Mesenchymal stem cell (in vitro differentiated cells and primary cell): ENCODE measurements at regions not wholly inside any gene's neighbourhood (a gene's known extent, or its start where the extent isn't known, plus 50 kb on each side); places are given as distances from the start of the nearest gene placed in this dataset.

Experiments used
- DNase-seq: peaks from one replicate; pipeline ENCODE4 v3.0.0-alpha.2; 2013
- H2AFZ ChIP-seq: one replicate; pipeline ENCODE4 v1.6.1; 2013; ENCODE audit warnings: low read depth, mild to moderate bottlenecking, control low read depth, inconsistent platforms, low read length, moderate library complexity
- H2AK5ac ChIP-seq: 2 replicates; pipeline ENCODE4 v1.6.1; 2013; ENCODE audit warnings: low read length, moderate library complexity, mild to moderate bottlenecking, inconsistent platforms; ENCODE audit not compliant: severe bottlenecking
- H2BK120ac ChIP-seq: one replicate; pipeline ENCODE4 v1.6.1; 2013; ENCODE audit warnings: low read depth, mild to moderate bottlenecking, inconsistent platforms, low read length, moderate library complexity
- H2BK12ac ChIP-seq, 2 experiments: one replicate each; pipeline ENCODE4 v1.6.1; 2013; ENCODE audit warnings: inconsistent platforms in 2 of 2, low read length in 2 of 2, mild to moderate bottlenecking in 2 of 2, moderate library complexity in 2 of 2, control low read depth in 1 of 2
- H2BK15ac ChIP-seq: one replicate; pipeline ENCODE4 v1.6.1; 2013; ENCODE audit warnings: mild to moderate bottlenecking, low read depth, inconsistent platforms; ENCODE audit not compliant: poor library complexity, severe bottlenecking
- H2BK5ac ChIP-seq: 2 replicates; pipeline ENCODE4 v1.6.1; 2013; ENCODE audit warnings: low read depth, mild to moderate bottlenecking, low read length, control low read depth, inconsistent platforms; ENCODE audit not compliant: poor library complexity, severe bottlenecking
- H3K14ac ChIP-seq, 2 experiments: one replicate each; pipeline ENCODE4 v1.6.1; 2013; ENCODE audit warnings: inconsistent platforms in 2 of 2, low read length in 2 of 2, control low read depth in 1 of 2, mild to moderate bottlenecking in 1 of 2, moderate library complexity in 1 of 2
- H3K18ac ChIP-seq, 2 experiments: one replicate each; pipeline ENCODE4 v1.6.1; 2013; ENCODE audit warnings: inconsistent platforms in 2 of 2, low read length in 2 of 2, control low read depth in 1 of 2, low read depth in 1 of 2, mild to moderate bottlenecking in 1 of 2
- H3K23ac ChIP-seq, 2 experiments: one replicate each; pipeline ENCODE4 v1.6.1; 2013; ENCODE audit warnings: inconsistent platforms in 2 of 2, low read length in 2 of 2, mild to moderate bottlenecking in 2 of 2, moderate library complexity in 2 of 2, control low read depth in 1 of 2
- H3K27ac ChIP-seq: 2 replicates; pipeline ENCODE4 v1.5.1; 2013; ENCODE audit warnings: mild to moderate bottlenecking, moderate library complexity, low read length, control low read depth, inconsistent platforms; ENCODE audit not compliant: poor library complexity, severe bottlenecking
- H3K27me3 ChIP-seq, 2 experiments: 2 replicates each; pipeline versions ENCODE4 v1.6.1 to v1.7.0; 2013; ENCODE audit warnings: low read length in 2 of 2, mild to moderate bottlenecking in 2 of 2, moderate library complexity in 2 of 2, control low read depth in 1 of 2, inconsistent platforms in 1 of 2; ENCODE audit not compliant: control insufficient read depth in 1 of 2, insufficient read depth in 1 of 2
- H3K36me3 ChIP-seq, 2 experiments: 2 replicates each; pipeline versions ENCODE4 v1.6.1 to v1.7.0; 2013; ENCODE audit warnings: low read length in 2 of 2, control low read depth in 1 of 2, inconsistent platforms in 1 of 2, low read depth in 1 of 2, mild to moderate bottlenecking in 1 of 2; ENCODE audit not compliant: insufficient read depth in 2 of 2, control insufficient read depth in 1 of 2
- H3K4ac ChIP-seq, 2 experiments: one replicate each; pipeline ENCODE4 v1.6.1; 2013; ENCODE audit warnings: inconsistent platforms in 2 of 2, low read length in 2 of 2, mild to moderate bottlenecking in 2 of 2, moderate library complexity in 2 of 2, control low read depth in 1 of 2, low read depth in 1 of 2
- H3K4me1 ChIP-seq: 2 replicates; pipeline ENCODE4 v1.6.1; 2013; ENCODE audit warnings: low read depth, low read length, control low read depth; ENCODE audit not compliant: control insufficient read depth, insufficient read depth
- H3K4me2 ChIP-seq: 2 replicates; pipeline ENCODE4 v1.6.1; 2013; ENCODE audit warnings: low read length, mild to moderate bottlenecking, inconsistent platforms; ENCODE audit not compliant: poor library complexity, severe bottlenecking
- H3K4me3 ChIP-seq, 2 experiments: 2 replicates each; pipeline versions ENCODE4 v1.5.1 to v1.7.0; 2013; ENCODE audit warnings: low read length in 2 of 2, mild to moderate bottlenecking in 2 of 2, control low read depth in 1 of 2, low read depth in 1 of 2; ENCODE audit not compliant: insufficient read depth in 1 of 2
- H3K79me1 ChIP-seq: replicated peaks from 2 replicates; pipeline ENCODE4 v1.6.1; 2013; ENCODE audit warnings: mild to moderate bottlenecking, control low read depth, low read length, inconsistent platforms; ENCODE audit not compliant: poor library complexity, severe bottlenecking
- H3K9ac ChIP-seq: 2 replicates; pipeline ENCODE4 v1.7.0; 2013; ENCODE audit warnings: mild to moderate bottlenecking, low read length, moderate library complexity
- H3K9me3 ChIP-seq: 2 replicates; pipeline ENCODE4 v1.7.0; 2013; ENCODE audit warnings: mild to moderate bottlenecking, low read length; ENCODE audit not compliant: control insufficient read depth
- H4K8ac ChIP-seq: one replicate; pipeline ENCODE4 v1.6.1; 2013; ENCODE audit warnings: inconsistent platforms, mild to moderate bottlenecking, low read length, moderate library complexity
- H4K91ac ChIP-seq: one replicate; pipeline ENCODE4 v1.6.1; 2013; ENCODE audit warnings: mild to moderate bottlenecking, low read length, inconsistent platforms
- WGBS: methylation state at CpG from one replicate; pipeline ENCODE4 v1.1.7; 2013; ENCODE audit warnings: mixed read lengths; 5-methylcytosine and 5-hydroxymethylcytosine counted together

DNA sequence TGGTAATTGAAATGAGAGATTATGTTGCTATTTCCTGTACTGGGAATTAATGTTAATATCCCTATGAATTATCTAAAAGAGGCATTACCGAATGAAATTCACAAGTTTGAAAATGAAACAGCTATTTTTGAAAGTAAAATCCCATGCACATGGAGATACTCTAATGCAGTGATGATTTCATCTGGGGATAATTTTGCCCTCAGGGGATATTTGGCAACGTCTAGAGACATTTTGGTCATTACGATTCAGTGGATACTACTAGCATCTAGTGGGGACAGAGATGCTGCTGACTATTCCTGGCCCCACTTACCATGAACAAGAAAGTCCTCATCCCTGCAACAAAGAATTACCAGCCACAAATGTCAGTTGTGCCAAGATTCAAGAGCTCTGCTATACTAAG, 500.9 kb downstream of the EFNA5 start:
- H3K9ac ChIP-seq = no peak overlapping the region
- 91% methylated on average over 3 of the region's 3 CpGs for WGBS
- H2BK12ac ChIP-seq = no peak overlapping the region
- no peak overlapping the region for H2BK15ac ChIP-seq
- H3K4ac ChIP-seq = no peak overlapping the region
- H4K8ac ChIP-seq = no peak overlapping the region
- no peaks in the 10 kb centered on the region for H3K4me1 ChIP-seq
- H3K27ac ChIP-seq = no peak overlapping the region
- H3K4me3 ChIP-seq = no peak overlapping the region
- H3K9me3 ChIP-seq = peaks cover 26% of the 10 kb centered on the region
- no peaks in the 10 kb centered on the region for H3K79me1 ChIP-seq
- H3K18ac ChIP-seq = no peak overlapping the region
- no peak overlapping the region for H3K14ac ChIP-seq
- H3K23ac ChIP-seq = no peak overlapping the region
- H2AK5ac ChIP-seq = no peak overlapping the region
- no peaks in the 10 kb centered on the region for H3K36me3 ChIP-seq
- no peaks in the 10 kb centered on the region for H3K27me3 ChIP-seq
- H2BK120ac ChIP-seq = no peak overlapping the region
- DNase-seq = no peak
- no peak overlapping the region for H2AFZ ChIP-seq
- no peak overlapping the region for H3K4me2 ChIP-seq
- no peak overlapping the region for H4K91ac ChIP-seq
- H2BK5ac ChIP-seq = no peak overlapping the region

DNA sequence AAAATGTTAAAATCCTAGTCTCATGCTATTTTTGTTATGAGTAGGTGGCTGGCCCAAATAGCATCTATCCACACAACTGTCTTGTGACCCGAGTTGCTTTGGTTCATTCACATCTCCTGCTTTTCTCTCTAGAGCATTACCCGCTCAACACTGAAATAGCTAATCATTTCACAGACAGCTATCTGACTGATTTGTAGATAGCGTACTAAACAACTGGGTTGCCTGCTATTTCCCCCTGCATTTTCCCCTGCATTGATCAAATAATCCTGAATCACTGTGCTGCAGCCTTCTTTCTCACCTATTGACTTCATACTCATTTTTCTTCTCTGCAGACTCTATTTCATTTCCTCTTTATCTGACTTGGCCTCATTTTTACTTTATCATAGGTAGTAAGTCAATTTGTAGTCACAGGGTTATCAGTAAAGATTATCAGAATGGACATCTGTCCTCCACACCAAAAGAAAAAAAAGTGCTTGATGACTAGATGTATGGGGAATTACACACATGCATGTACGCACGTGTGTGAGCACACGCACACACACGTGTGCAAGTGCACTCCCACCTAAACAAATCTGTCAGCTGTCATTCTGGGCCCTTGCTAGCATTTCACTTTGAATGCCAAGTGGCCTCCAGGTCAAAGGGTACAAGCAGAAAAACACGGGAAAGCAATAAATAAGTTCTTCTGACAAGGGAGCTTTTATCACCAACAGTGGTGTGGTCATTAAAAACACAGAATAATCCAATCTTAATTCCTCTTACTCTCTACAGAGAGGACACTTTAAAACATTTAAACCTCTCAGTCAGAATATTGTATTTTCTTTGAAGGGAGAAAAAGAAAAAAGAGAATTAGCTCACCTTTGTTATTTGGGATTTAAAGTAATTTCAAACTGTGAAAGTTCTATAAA, 501.6 kb downstream of the EFNA5 start:
- H2BK120ac ChIP-seq = no peak overlapping the region
- no peak overlapping the region for H2BK12ac ChIP-seq
- H2AFZ ChIP-seq = no peak overlapping the region
- no peak overlapping the region for H3K9ac ChIP-seq
- no peaks in the 10 kb centered on the region for H3K36me3 ChIP-seq
- no peak for DNase-seq
- no peak overlapping the region for H4K91ac ChIP-seq
- no peak overlapping the region for H3K4me3 ChIP-seq
- H4K8ac ChIP-seq = no peak overlapping the region
- no peak overlapping the region for H2BK5ac ChIP-seq
- no peak overlapping the region for H3K14ac ChIP-seq
- H3K79me1 ChIP-seq = no peaks in the 10 kb centered on the region
- H3K9me3 ChIP-seq = peaks cover 26% of the 10 kb centered on the region
- no peak overlapping the region for H3K18ac ChIP-seq
- 92% methylated on average over 8 of the region's 8 CpGs for WGBS
- no peak overlapping the region for H3K4me2 ChIP-seq
- no peak overlapping the region for H2BK15ac ChIP-seq
- no peaks in the 10 kb centered on the region for H3K4me1 ChIP-seq
- no peak overlapping the region for H3K4ac ChIP-seq
- H3K27ac ChIP-seq = no peak overlapping the region
- H3K23ac ChIP-seq = no peak overlapping the region
- no peak overlapping the region for H2AK5ac ChIP-seq
- no peaks in the 10 kb centered on the region for H3K27me3 ChIP-seq

DNA sequence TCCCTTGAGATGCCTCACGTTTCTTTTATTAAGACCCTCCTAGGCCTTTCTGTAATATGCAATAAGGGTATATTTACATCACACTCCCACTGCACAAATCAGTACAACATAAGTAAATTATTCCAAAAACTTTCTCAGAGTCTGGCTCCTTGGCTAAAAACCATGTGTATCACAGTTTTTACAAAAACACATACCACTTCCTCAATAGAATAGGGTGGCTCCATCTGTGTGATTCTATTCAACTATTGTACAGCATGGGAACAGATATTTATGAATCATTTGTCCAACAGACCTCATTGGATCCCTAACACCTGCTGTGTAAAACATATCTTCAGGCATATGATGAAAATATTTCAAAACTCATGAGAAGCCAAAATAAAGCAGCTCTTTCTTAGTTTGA, 502.7 kb downstream of the EFNA5 start:
- H3K4me2 ChIP-seq = no peak overlapping the region
- 67% methylated on average over 1 of the region's 1 CpG for WGBS

DNA sequence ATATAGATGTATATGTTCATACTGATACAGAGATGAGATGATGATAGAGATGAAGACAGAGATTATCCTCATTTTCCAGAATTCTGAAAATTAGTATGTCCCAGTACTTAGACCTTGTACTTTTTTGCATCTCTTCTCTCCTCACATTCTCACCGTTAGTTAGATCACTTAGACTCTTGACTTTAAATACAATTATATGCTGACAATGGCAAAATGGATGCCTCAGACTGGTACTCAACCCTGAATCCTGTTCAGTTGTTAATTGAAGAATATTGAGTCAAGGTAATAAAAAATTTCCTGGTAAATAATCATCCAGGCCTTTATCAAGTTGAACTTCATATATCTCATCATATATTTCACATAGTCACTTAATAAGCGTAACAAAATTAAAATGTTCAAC, 505.4 kb downstream of the EFNA5 start:
- Histone ChIP-seq H3K4me2 (no peak overlapping the region), H3K4me1 (no peaks in the 10 kb centered on the region), H2AFZ (no peak overlapping the region), H2BK5ac (no peak overlapping the region), H3K36me3 (no peaks in the 10 kb centered on the region), H3K9me3 (peaks cover 13% of the 10 kb centered on the region), H4K8ac (no peak overlapping the region), H3K23ac (no peak overlapping the region), H3K4me3 (no peak overlapping the region), H2BK12ac (no peak overlapping the region), H3K18ac (no peak overlapping the region), H3K4ac (no peak overlapping the region), H4K91ac (no peak overlapping the region), H2BK15ac (no peak overlapping the region), H2AK5ac (no peak overlapping the region), H3K14ac (no peak overlapping the region), H3K9ac (no peak overlapping the region), H3K27me3 (no peaks in the 10 kb centered on the region), H2BK120ac (no peak overlapping the region), H3K79me1 (no peaks in the 10 kb centered on the region), H3K27ac (no peak overlapping the region)
- 30% methylated on average over 2 of the region's 2 CpGs for WGBS
- no peak for DNase-seq

More for the DNA sequence above, 502.7 kb downstream of the EFNA5 start:
- Histone ChIP-seq H2BK15ac (no peak overlapping the region), H3K27me3 (no peaks in the 10 kb centered on the region), H2BK5ac (no peak overlapping the region), H2AFZ (no peak overlapping the region), H3K9ac (no peak overlapping the region), H3K27ac (no peak overlapping the region), H3K79me1 (no peaks in the 10 kb centered on the region), H4K91ac (no peak overlapping the region), H2BK12ac (no peak overlapping the region), H3K36me3 (no peaks in the 10 kb centered on the region), H3K14ac (no peak overlapping the region), H3K18ac (no peak overlapping the region), H2AK5ac (no peak overlapping the region), H3K4me3 (no peak overlapping the region), H2BK120ac (no peak overlapping the region), H4K8ac (no peak overlapping the region), H3K23ac (no peak overlapping the region), H3K4me1 (no peaks in the 10 kb centered on the region), H3K4ac (no peak overlapping the region), H3K9me3 (peaks cover 21% of the 10 kb centered on the region)
- DNase-seq = no peak
